Retinal pigment epithelial cell (primary cell): ENCODE measurements at regions not wholly inside any gene's neighbourhood (a gene's known extent, or its start where the extent isn't known, plus 50 kb on each side); places are given as distances from the start of the nearest gene placed in this dataset.

Source experiments
- DNase-seq: peaks from one replicate; pipeline ENCODE4 v3.0.0-alpha.2; 2010; ENCODE audit warnings: low read depth
- H3K4me3 ChIP-seq: 2 replicates; pipeline ENCODE4 v1.5.1; 2011; ENCODE audit warnings: mild to moderate bottlenecking, low read length, control low read depth, moderate library complexity
- TF ChIP-seq, protein P1 (sequence below): conservative IDR thresholded peaks from 2 replicates; pipeline ENCODE4 v1.5.1; 2011; ENCODE audit warnings: low read depth, low read length, control low read depth, inconsistent platforms

DNA sequence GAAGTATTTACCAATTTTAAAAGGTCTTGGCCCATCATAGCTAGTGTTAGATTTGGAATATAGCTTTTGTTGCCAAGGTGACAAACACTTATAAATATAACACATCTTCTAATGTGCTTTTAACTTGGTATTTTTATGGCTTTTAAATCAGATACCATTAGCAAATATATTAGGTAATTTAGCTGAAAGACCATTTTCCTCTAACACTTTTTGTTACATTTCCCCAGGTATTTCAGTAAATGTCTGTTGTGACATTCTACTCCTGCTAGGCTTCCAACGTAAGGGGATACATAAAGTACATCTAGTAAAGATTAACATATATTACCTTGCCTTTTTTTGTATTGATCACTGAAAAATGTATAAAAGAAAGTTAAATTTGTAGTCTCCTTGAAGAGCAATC is 75.0 kb upstream of the SEM1 start:
- no peak overlapping the region for H3K4me3 ChIP-seq
- DNase-seq = no peak
- TF ChIP-seq, protein P1, sequence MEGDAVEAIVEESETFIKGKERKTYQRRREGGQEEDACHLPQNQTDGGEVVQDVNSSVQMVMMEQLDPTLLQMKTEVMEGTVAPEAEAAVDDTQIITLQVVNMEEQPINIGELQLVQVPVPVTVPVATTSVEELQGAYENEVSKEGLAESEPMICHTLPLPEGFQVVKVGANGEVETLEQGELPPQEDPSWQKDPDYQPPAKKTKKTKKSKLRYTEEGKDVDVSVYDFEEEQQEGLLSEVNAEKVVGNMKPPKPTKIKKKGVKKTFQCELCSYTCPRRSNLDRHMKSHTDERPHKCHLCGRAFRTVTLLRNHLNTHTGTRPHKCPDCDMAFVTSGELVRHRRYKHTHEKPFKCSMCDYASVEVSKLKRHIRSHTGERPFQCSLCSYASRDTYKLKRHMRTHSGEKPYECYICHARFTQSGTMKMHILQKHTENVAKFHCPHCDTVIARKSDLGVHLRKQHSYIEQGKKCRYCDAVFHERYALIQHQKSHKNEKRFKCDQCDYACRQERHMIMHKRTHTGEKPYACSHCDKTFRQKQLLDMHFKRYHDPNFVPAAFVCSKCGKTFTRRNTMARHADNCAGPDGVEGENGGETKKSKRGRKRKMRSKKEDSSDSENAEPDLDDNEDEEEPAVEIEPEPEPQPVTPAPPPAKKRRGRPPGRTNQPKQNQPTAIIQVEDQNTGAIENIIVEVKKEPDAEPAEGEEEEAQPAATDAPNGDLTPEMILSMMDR = no peak

DNA sequence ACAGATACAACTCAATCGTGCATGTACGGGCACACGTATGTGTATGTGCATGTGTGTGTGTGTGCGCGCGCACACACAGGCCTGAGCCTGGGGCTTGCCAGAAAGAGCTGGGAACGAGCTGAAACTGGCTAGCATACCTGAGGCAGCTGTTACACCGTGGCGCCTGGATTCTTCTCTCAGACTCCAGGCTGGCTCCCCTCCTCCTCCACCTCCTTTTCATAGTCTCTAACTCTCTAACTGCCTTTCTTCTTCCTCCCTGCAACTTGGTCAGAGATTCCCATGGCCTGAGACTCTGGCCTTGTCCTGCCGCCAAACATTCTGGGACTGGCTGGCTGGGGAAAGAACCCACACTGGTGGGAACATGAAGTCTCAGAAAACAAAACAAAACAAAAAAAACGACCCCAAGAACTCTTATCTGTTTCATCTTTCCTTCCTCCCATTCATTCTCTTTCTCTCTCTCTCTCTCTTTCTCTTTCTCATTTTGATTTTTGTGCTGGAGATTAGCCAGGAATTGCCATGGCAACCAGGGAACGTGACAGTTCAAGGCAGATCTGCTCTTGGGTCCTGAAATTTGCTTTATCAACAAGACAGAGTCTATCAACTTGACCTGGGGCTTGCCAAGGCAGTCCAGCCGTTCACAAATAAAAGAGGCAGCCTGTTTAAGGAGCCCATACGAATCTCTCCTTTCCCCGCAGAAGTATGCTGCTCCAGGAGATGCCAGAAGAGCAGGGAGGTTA is 76.8 kb upstream of the SEM1 start:
- TF ChIP-seq, protein P1 = no peak
- no peak for DNase-seq
- H3K4me3 ChIP-seq = no peak overlapping the region

DNA sequence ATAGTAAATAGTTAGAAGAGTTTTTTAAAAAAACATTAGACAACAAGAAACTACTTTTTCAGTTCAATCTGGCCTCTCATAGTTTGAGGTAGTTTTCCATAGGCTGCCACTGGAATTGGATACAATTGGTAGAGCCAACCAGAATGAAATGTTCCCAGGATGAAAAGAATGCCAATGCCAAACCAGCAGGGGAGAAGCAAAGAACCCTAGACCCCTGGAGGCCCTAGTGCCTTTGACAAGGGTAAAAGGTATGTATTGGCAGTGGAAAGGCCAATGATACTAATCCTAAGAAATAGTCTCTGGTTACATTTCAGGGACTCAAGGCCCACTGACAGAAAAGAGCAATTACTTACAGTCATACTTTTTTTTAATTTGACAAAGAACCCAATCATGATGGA is 77.4 kb upstream of the SEM1 start:
- TF ChIP-seq, protein P1 = no peak
- DNase-seq = no peak
- H3K4me3 ChIP-seq = no peak overlapping the region

DNA sequence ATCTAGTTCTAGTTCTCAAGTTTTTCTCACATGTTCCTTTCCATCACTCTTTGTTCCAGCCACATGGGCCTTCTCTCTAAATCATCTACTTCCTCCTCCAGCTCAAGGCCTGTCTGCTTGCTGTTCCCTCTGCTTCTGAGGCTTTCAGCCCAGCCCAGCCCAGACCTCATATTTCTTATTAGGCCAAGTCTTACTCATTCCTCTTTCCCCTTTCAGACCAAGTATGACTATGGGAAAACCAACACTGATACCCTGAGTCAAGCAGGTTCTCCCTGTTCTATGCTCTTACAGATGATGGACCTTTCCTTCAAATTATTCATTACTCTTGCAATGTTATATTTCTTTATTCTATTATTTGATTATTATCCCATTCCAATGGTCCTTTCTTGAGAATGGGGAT is 80.3 kb upstream of the SEM1 start:
- TF ChIP-seq, protein P1 = no peak
- DNase-seq = no peak
- no peak overlapping the region for H3K4me3 ChIP-seq

DNA sequence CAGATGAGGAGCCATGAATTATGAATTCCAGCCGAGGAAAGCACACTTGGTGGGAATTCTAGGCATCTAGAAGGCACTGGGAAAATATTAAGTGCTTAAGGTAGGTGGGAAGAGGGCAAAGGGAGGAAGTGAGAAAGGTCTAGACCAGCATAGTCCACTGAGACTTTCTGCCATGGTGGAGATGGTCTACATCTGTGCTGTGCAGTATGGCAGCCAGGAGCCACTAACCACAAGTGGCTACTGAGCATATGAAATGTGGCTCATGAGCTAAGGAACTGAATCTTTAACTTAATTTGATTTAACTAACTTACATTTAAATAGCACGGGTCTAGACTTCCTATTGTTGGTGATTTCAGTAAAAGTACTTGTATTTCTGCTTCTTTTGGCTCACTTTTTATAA is 82.5 kb upstream of the SEM1 start:
- TF ChIP-seq, protein P1 = no peak
- DNase-seq = no peak
- H3K4me3 ChIP-seq = no peak overlapping the region

DNA sequence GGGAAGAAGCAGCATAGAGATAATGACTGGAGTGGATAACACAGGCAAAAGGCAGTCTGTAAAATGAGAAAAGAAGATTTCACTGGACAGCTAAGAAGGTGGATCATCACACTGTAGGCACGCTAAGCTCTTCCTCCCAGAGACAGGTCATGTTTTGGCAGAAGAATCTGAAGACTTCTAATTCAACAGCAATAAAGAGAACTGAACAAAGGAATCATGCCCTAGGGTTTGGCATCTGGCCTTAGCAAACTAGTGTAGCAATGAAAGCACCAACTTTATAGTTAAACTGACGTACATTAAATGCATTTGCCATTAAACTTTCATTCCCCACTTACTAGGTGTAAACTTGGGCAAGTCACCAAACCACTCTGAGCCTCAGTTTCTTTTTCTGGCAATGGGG is 84.4 kb upstream of the SEM1 start:
- TF ChIP-seq, protein P1 = no peak
- DNase-seq = no peak
- no peak overlapping the region for H3K4me3 ChIP-seq

DNA sequence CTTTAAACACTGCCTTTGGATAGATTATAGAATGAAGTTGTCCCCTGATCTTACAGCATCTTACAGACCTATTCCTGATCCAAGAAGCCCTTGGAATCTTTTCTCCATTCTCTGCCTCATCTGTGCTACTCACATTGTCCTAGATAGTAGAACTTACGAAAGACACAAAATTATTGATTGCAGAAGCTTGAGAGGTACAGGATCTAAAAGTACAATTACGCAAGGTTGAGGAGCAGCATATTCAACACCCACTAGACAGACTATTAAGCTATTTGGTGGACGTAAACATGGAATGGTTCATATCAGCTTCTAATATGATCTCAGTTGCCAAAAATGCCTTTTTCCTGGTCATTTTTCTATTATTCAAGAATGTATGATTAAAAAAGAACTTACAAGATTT is 90.5 kb upstream of the SEM1 start:
- H3K4me3 ChIP-seq = no peak overlapping the region
- DNase-seq = no peak
- TF ChIP-seq, protein P1 = no peak
